ENCODE measurements at regions not wholly inside any gene's neighbourhood (a gene's known extent, or its start where the extent isn't known, plus 50 kb on each side); places are given as distances from the start of the nearest gene placed in this dataset.

- DNase-seq (ENCODE audit: low read depth, low spot score): no peak
Observed at GRCh38 chr21:19236209-19236608, 832.6 kb upstream of the TMPRSS15 start.

- DNase-seq (ENCODE audit: low read depth, low spot score): no peak
Observed at GRCh38 chr21:19237608-19238007, 834.0 kb upstream of the TMPRSS15 start.

GRCh38 chr21:19239696-19240095, 836.1 kb upstream of the TMPRSS15 start:
- no peak for DNase-seq (ENCODE audit: low read depth, low spot score)

- no peak for DNase-seq (ENCODE audit: low read depth, low spot score)
Observed at GRCh38 chr21:19244502-19245187, 841.1 kb upstream of the TMPRSS15 start.

GRCh38 chr21:19245188-19245580, 841.6 kb upstream of the TMPRSS15 start:
- DNase-seq (ENCODE audit: low read depth, low spot score): no peak

GRCh38 chr21:19246018-19246417, 842.4 kb upstream of the TMPRSS15 start:
- no peak for DNase-seq (ENCODE audit: low read depth, low spot score)

GRCh38 chr21:19256934-19257660, 853.5 kb upstream of the TMPRSS15 start:
- no peak for DNase-seq (ENCODE audit: low read depth, low spot score)

- no peak for DNase-seq (ENCODE audit: low read depth, low spot score)
Observed at GRCh38 chr21:19261731-19262376, 858.3 kb upstream of the TMPRSS15 start.

GRCh38 chr21:19266636-19267035, 863.1 kb upstream of the TMPRSS15 start:
- no peak for DNase-seq (ENCODE audit: low read depth, low spot score)

GRCh38 chr21:19268686-19269085, 865.1 kb upstream of the TMPRSS15 start:
- DNase-seq (ENCODE audit: low read depth, low spot score): no peak

- DNase-seq (ENCODE audit: low read depth, low spot score): no peak
Observed at GRCh38 chr21:19275065-19275464, 871.5 kb upstream of the TMPRSS15 start.

GRCh38 chr21:19276665-19277064, 873.1 kb upstream of the TMPRSS15 start:
- DNase-seq (ENCODE audit: low read depth, low spot score): no peak

GRCh38 chr21:19286876-19287275, 883.3 kb upstream of the TMPRSS15 start:
- DNase-seq (ENCODE audit: low read depth, low spot score): no peak

- DNase-seq (ENCODE audit: low read depth, low spot score): no peak
Observed at GRCh38 chr21:19290328-19290727, 886.7 kb upstream of the TMPRSS15 start.

GRCh38 chr21:19320291-19320690, 916.7 kb upstream of the TMPRSS15 start:
- DNase-seq (ENCODE audit: low read depth, low spot score): no peak

- DNase-seq (ENCODE audit: low read depth, low spot score): no peak
Observed at GRCh38 chr21:19321688-19322087, 918.1 kb upstream of the TMPRSS15 start.

- no peak for DNase-seq (ENCODE audit: low read depth, low spot score)
Observed at GRCh38 chr21:19322360-19322759, 918.8 kb upstream of the TMPRSS15 start.

- DNase-seq (ENCODE audit: low read depth, low spot score): no peak
Observed at GRCh38 chr21:19326531-19327319, 923.1 kb upstream of the TMPRSS15 start.

GRCh38 chr21:19328954-19329353, 925.4 kb upstream of the TMPRSS15 start:
- DNase-seq (ENCODE audit: low read depth, low spot score): no peak

GRCh38 chr21:19340303-19340702, 936.7 kb upstream of the TMPRSS15 start:
- no peak for DNase-seq (ENCODE audit: low read depth, low spot score)

- DNase-seq (ENCODE audit: low read depth, low spot score): no peak
Observed at GRCh38 chr21:19340954-19341353, 937.4 kb upstream of the TMPRSS15 start.

- DNase-seq (ENCODE audit: low read depth, low spot score): no peak
Observed at GRCh38 chr21:19343711-19344110, 940.1 kb upstream of the TMPRSS15 start.

Measured in ELF-1 (cell line).